ENCODE measurements at regions not wholly inside any gene's neighbourhood (a gene's known extent, or its start where the extent isn't known, plus 50 kb on each side); places are given as distances from the start of the nearest gene placed in this dataset.
"Not testable (repeated sequence)": the region's sequence is repeated elsewhere in the genome, so short reads cannot be mapped to it uniquely, and the experiment has no call there.

- Mint-ChIP-seq H3K36me3 (ENCODE audit: low read depth) (peaks cover 5% of the 10 kb centered on the region), H3K27me3 (ENCODE audit: low read depth) (peaks cover 10% of the 10 kb centered on the region), H3K9me3 (ENCODE audit: low read depth) (peaks cover 11% of the 10 kb centered on the region), H3K4me1 (ENCODE audit: low read depth) (peaks cover 21% of the 10 kb centered on the region), H3K27ac (ENCODE audit: unreplicated experiment) (no peak overlapping the region), H3K4me3 (ENCODE audit: unreplicated experiment) (no peak overlapping the region)
- TF ChIP-seq, protein P1, sequence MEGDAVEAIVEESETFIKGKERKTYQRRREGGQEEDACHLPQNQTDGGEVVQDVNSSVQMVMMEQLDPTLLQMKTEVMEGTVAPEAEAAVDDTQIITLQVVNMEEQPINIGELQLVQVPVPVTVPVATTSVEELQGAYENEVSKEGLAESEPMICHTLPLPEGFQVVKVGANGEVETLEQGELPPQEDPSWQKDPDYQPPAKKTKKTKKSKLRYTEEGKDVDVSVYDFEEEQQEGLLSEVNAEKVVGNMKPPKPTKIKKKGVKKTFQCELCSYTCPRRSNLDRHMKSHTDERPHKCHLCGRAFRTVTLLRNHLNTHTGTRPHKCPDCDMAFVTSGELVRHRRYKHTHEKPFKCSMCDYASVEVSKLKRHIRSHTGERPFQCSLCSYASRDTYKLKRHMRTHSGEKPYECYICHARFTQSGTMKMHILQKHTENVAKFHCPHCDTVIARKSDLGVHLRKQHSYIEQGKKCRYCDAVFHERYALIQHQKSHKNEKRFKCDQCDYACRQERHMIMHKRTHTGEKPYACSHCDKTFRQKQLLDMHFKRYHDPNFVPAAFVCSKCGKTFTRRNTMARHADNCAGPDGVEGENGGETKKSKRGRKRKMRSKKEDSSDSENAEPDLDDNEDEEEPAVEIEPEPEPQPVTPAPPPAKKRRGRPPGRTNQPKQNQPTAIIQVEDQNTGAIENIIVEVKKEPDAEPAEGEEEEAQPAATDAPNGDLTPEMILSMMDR (IDR thresholded peaks at IDR 0.05) = no peak
- no peak for DNase-seq (ENCODE audit: low spot score)
These were observed 236.0 kb downstream of the TTLL2 start for GRCh38 chr6:167560673-167561569.

- not testable (repeated sequence) for H3K9me3 Mint-ChIP-seq (ENCODE audit: low read depth); H3K4me3 Mint-ChIP-seq (ENCODE audit: unreplicated experiment); DNase-seq (ENCODE audit: low spot score); H3K27ac Mint-ChIP-seq (ENCODE audit: unreplicated experiment); H3K27me3 Mint-ChIP-seq (ENCODE audit: low read depth); H3K36me3 Mint-ChIP-seq (ENCODE audit: low read depth)
- peaks cover 28% of the 10 kb centered on the region for H3K4me1 Mint-ChIP-seq (ENCODE audit: low read depth)
These were observed 238.0 kb downstream of the TTLL2 start for GRCh38 chr6:167562862-167563261.

- no peak overlapping the region for H3K4me3 Mint-ChIP-seq (ENCODE audit: unreplicated experiment)
- no peak overlapping the region for H3K27ac Mint-ChIP-seq (ENCODE audit: unreplicated experiment)
- H3K27me3 Mint-ChIP-seq (ENCODE audit: low read depth) = peaks cover 10% of the 10 kb centered on the region
- no peak for DNase-seq (ENCODE audit: low spot score)
- H3K9me3 Mint-ChIP-seq (ENCODE audit: low read depth) = no peaks in the 10 kb centered on the region
- peaks cover 4% of the 10 kb centered on the region for H3K36me3 Mint-ChIP-seq (ENCODE audit: low read depth)
- TF ChIP-seq, protein P1 (IDR thresholded peaks at IDR 0.05) = no peak
- peaks cover 20% of the 10 kb centered on the region for H3K4me1 Mint-ChIP-seq (ENCODE audit: low read depth)
These were observed 239.7 kb downstream of the TTLL2 start for GRCh38 chr6:167564416-167565250.

GRCh38 chr6:167565388-167565787 lies 240.5 kb downstream of the TTLL2 start:
- Mint-ChIP-seq H3K27me3 (ENCODE audit: low read depth) (peaks cover 13% of the 10 kb centered on the region), H3K4me3 (ENCODE audit: unreplicated experiment) (no peak overlapping the region), H3K9me3 (ENCODE audit: low read depth) (no peaks in the 10 kb centered on the region), H3K27ac (ENCODE audit: unreplicated experiment) (no peak overlapping the region), H3K36me3 (ENCODE audit: low read depth) (peaks cover 4% of the 10 kb centered on the region), H3K4me1 (ENCODE audit: low read depth) (peaks cover 16% of the 10 kb centered on the region)
- TF ChIP-seq, protein P1 (IDR thresholded peaks at IDR 0.05) = no peak
- no peak for DNase-seq (ENCODE audit: low spot score)

DNA sequence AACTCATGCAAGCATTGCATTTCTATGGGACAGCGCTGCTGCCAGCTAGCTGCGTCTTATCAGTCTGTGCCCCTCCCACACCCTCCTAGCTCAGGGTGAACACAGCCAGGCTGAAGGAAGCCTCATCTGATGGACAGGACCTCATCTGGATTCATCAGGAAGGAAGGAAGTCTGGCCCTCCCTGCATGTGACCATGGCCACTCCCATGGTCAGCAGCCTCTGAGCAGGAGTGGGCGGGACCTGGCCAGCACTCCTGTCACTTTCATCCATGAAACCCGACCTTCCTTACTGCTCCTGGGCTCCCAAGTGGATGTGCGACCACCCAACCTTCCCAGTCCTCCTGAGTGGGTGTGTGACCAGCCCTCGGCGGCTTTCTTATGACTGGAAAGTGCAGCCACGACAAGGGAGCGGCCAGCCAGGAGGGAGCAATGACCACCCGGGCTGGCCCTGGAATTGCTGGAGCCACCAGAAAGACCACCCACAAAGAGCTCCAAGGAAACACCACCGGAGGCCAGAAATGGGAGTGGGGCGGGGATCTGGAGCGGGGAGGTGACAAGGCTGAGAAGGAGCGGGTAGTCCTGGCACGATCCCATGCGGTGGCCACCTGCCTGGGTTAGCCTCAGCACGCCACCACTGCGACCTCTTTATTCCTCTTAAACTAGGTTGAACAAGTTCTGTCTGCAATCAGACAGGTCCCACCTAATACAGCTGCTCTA lies 241.2 kb downstream of the TTLL2 start:
- H3K9me3 Mint-ChIP-seq (ENCODE audit: low read depth) = no peaks in the 10 kb centered on the region
- peaks cover 4% of the 10 kb centered on the region for H3K36me3 Mint-ChIP-seq (ENCODE audit: low read depth)
- H3K4me1 Mint-ChIP-seq (ENCODE audit: low read depth) = peaks cover 18% of the 10 kb centered on the region
- no peak for DNase-seq (ENCODE audit: low spot score)
- H3K27ac Mint-ChIP-seq (ENCODE audit: unreplicated experiment) = no peak overlapping the region
- no peak overlapping the region for H3K4me3 Mint-ChIP-seq (ENCODE audit: unreplicated experiment)
- peaks cover 15% of the 10 kb centered on the region for H3K27me3 Mint-ChIP-seq (ENCODE audit: low read depth)
- TF ChIP-seq, protein P1 (IDR thresholded peaks at IDR 0.05) = no peak

All from chondrocyte (in vitro differentiated cells).